H1 (cell line): ENCODE measurements at regions not wholly inside any gene's neighbourhood (a gene's known extent, or its start where the extent isn't known, plus 50 kb on each side); places are given as distances from the start of the nearest gene placed in this dataset.

Experiments used
- CTCF ChIA-PET: fragments of 300-600 bp; sonication (Branson Sonifier 250); formaldehyde crosslinking; loops from one replicate; lab custom pipeline; 2021; ENCODE audit not compliant: partially characterized antibody; lab: Charles Lee
- POLR2A ChIA-PET: fragments of 300-600 bp; sonication (Branson Sonifier 250); formaldehyde crosslinking; loops from one replicate; lab custom pipeline; 2021; ENCODE audit warnings: inconsistent platforms; ENCODE audit not compliant: partially characterized antibody; lab: Charles Lee
- DNase-seq, 2 experiments: peaks; one replicate each; pipeline versions ENCODE4 v3.0.0 to v3.0.0-alpha.2; 2010 to 2022; ENCODE audit warnings: low spot score in 2 of 2, low read depth in 1 of 2, mixed read lengths in 1 of 2
- FAIRE-seq: peaks from 2 replicates; lab custom pipeline; 2011; peaks lifted over from hg19 to GRCh38; lab: Jason Lieb, UNC
- H2AFZ ChIP-seq: 2 replicates; pipeline ENCODE4 v1.8.1; 2012; ENCODE audit warnings: low read length, inconsistent platforms
- H2AK5ac ChIP-seq: 2 replicates; pipeline ENCODE4 v1.6.1; 2013; ENCODE audit warnings: low read depth, low read length
- H2BK120ac ChIP-seq: replicated peaks from 2 replicates; pipeline ENCODE3; 2013; ENCODE audit warnings: low read depth, low read length, inconsistent platforms
- H2BK12ac ChIP-seq: 2 replicates; pipeline ENCODE4 v1.6.1; 2013; ENCODE audit warnings: low read depth, low read length
- H2BK15ac ChIP-seq: 2 replicates; pipeline ENCODE4 v1.6.1; 2013; ENCODE audit warnings: low read length
- H2BK20ac ChIP-seq: 2 replicates; pipeline ENCODE4 v1.6.1; 2013; ENCODE audit warnings: low read length
- H2BK5ac ChIP-seq: 2 replicates; pipeline ENCODE4 v1.6.1; 2013; ENCODE audit warnings: low read depth, low read length
- H3K14ac ChIP-seq: 2 replicates; pipeline ENCODE4 v1.6.1; 2013; ENCODE audit warnings: inconsistent platforms; ENCODE audit not compliant: insufficient read length
- H3K18ac ChIP-seq: 2 replicates; pipeline ENCODE4 v1.6.1; 2013; ENCODE audit warnings: low read length; ENCODE audit errors: extremely low read depth
- H3K23ac ChIP-seq: 2 replicates; pipeline ENCODE4 v1.6.1; 2013; ENCODE audit warnings: inconsistent platforms; ENCODE audit not compliant: insufficient read length
- H3K23me2 ChIP-seq: 2 replicates; pipeline ENCODE4 v1.6.1; 2013; ENCODE audit warnings: low read depth, low read length
- H3K27ac ChIP-seq: 2 replicates; pipeline ENCODE4 v1.6.1; 2011; ENCODE audit warnings: low read depth, low read length, inconsistent platforms
- H3K27me3 ChIP-seq, 4 experiments: replicated peaks in 1 of 4; 1 replicate in 1 of 4; 2 replicates in 3 of 4; pipeline versions ENCODE4 v1.6.1 to v1.8.1; 2011 to 2013; ENCODE audit warnings: low read length in 3 of 4, mild to moderate bottlenecking in 3 of 4, inconsistent platforms in 2 of 4, mixed read lengths in 2 of 4, moderate library complexity in 1 of 4; ENCODE audit not compliant: control insufficient read depth in 3 of 4, insufficient read depth in 3 of 4; ENCODE audit errors: extremely low read depth in 1 of 4
- H3K36me3 ChIP-seq, 4 experiments: 2 replicates each; pipeline versions ENCODE4 v1.6.1 to v1.8.1; 2011 to 2013; ENCODE audit warnings: mild to moderate bottlenecking in 4 of 4, low read length in 3 of 4, moderate library complexity in 2 of 4, control low read depth in 1 of 4, inconsistent platforms in 1 of 4; ENCODE audit not compliant: insufficient read depth in 4 of 4, control insufficient read depth in 2 of 4
- H3K4ac ChIP-seq: replicated peaks from 2 replicates; pipeline ENCODE3; 2013; ENCODE audit warnings: low read length, low read depth, mixed read lengths, inconsistent platforms; ENCODE audit not compliant: insufficient read length
- H3K4me1 ChIP-seq, 4 experiments: replicated peaks in 1 of 4; 1 replicate in 1 of 4; 2 replicates in 3 of 4; pipeline versions ENCODE4 v1.6.1 to v1.8.1; 2011 to 2013; ENCODE audit warnings: low read length in 3 of 4, inconsistent platforms in 2 of 4, mixed read lengths in 1 of 4; ENCODE audit not compliant: insufficient read depth in 4 of 4, control insufficient read depth in 3 of 4
- H3K4me2 ChIP-seq, 2 experiments: 2 replicates each; pipeline versions ENCODE4 v1.6.1 to v1.8.1; 2011 to 2013; ENCODE audit warnings: low read depth in 2 of 2, low read length in 2 of 2, control low read depth in 1 of 2, inconsistent platforms in 1 of 2, mild to moderate bottlenecking in 1 of 2; ENCODE audit not compliant: insufficient read depth in 1 of 2
- H3K4me3 ChIP-seq, 4 experiments: fragments of 200-600, 300-600 bp in 1 of 4; sonication (generic), shearing (Covaris generic), sonication (Bioruptor Twin) in 1 of 4; 2 replicates each; pipeline versions ENCODE4 v1.5.1 to v1.8.1; 2011 to 2016; ENCODE audit warnings: low read length in 4 of 4, low read depth in 3 of 4, control low read depth in 2 of 4, inconsistent platforms in 2 of 4, mild to moderate bottlenecking in 2 of 4, mixed read lengths in 1 of 4, moderate library complexity in 1 of 4; ENCODE audit not compliant: insufficient read depth in 2 of 4; ENCODE audit errors: extremely low read depth in 1 of 4
- H3K56ac ChIP-seq: replicated peaks from 2 replicates; pipeline ENCODE3; 2013; ENCODE audit warnings: low read depth, mild to moderate bottlenecking, mixed read lengths, low read length, inconsistent platforms; ENCODE audit not compliant: insufficient read length
- H3K79me1 ChIP-seq: 2 replicates; pipeline ENCODE4 v1.6.1; 2013; ENCODE audit warnings: low read depth, low read length, control low read depth
- H3K79me2 ChIP-seq, 2 experiments: 2 replicates each; pipeline versions ENCODE4 v1.6.1 to v1.8.1; 2012 to 2013; ENCODE audit warnings: low read length in 2 of 2, mild to moderate bottlenecking in 2 of 2, inconsistent platforms in 1 of 2; ENCODE audit not compliant: insufficient read depth in 2 of 2, control insufficient read depth in 1 of 2
- H3K9ac ChIP-seq, 4 experiments: replicated peaks in 1 of 4; 1 replicate in 1 of 4; 2 replicates in 3 of 4; pipeline versions ENCODE4 v1.6.1 to v1.8.1; 2011 to 2013; ENCODE audit warnings: low read depth in 3 of 4, low read length in 3 of 4, control low read depth in 2 of 4, mild to moderate bottlenecking in 2 of 4, moderate library complexity in 2 of 4, inconsistent platforms in 1 of 4; ENCODE audit errors: extremely low read depth in 1 of 4
- H3K9me3 ChIP-seq, 2 experiments: 2 replicates each; pipeline versions ENCODE4 v1.6.1 to v1.8.1; 2012 to 2013; ENCODE audit warnings: mild to moderate bottlenecking in 2 of 2, moderate library complexity in 2 of 2, control low read depth in 1 of 2, inconsistent platforms in 1 of 2, low read depth in 1 of 2, low read length in 1 of 2, mixed read lengths in 1 of 2; ENCODE audit not compliant: insufficient read depth in 2 of 2
- H4K20me1 ChIP-seq, 2 experiments: replicated peaks in 1 of 2; 2 replicates each; pipeline versions ENCODE3 to v1.8.1; 2011 to 2013; ENCODE audit warnings: inconsistent platforms in 2 of 2, low read length in 2 of 2, mild to moderate bottlenecking in 1 of 2; ENCODE audit not compliant: insufficient read depth in 2 of 2, control insufficient read depth in 1 of 2
- H4K5ac ChIP-seq: 2 replicates; pipeline ENCODE4 v1.6.1; 2013; ENCODE audit warnings: low read length, low read depth, mixed read lengths, inconsistent platforms; ENCODE audit not compliant: insufficient read length
- H4K8ac ChIP-seq: 2 replicates; pipeline ENCODE4 v1.8.0; 2013; ENCODE audit warnings: mild to moderate bottlenecking, moderate library complexity, low read length, inconsistent platforms; ENCODE audit not compliant: insufficient read depth; ENCODE audit errors: extremely low read depth
- H4K91ac ChIP-seq: replicated peaks from 2 replicates; pipeline ENCODE3; 2013; ENCODE audit warnings: low read length, mixed read lengths, inconsistent platforms; ENCODE audit not compliant: insufficient read length
- CBX8 ChIP-seq: fragments of 300-800, 300-1000 bp; sonication (generic); IDR thresholded peaks from 2 replicates; pipeline ENCODE4 v1.7.1; 2016; ENCODE audit warnings: low read depth, low read length, borderline replicate concordance
- CHD2 ChIP-seq: IDR thresholded peaks from 2 replicates; pipeline ENCODE4 v1.6.1; 2012; ENCODE audit warnings: low read length, improper control_type of control experiment
- CTBP2 ChIP-seq: IDR thresholded peaks from 2 replicates; pipeline ENCODE4 v1.7.0; 2011; ENCODE audit warnings: borderline replicate concordance, mild to moderate bottlenecking, moderate library complexity, mixed read lengths, low read length; ENCODE audit not compliant: insufficient read depth, insufficient read length
- EGR1 ChIP-seq: IDR thresholded peaks from 2 replicates; pipeline ENCODE4 v1.6.1; 2011; ENCODE audit warnings: low read depth, low read length, borderline replicate concordance
- GTF2F1 ChIP-seq: IDR thresholded peaks from 2 replicates; pipeline ENCODE4 v1.6.1; 2012; ENCODE audit warnings: low read depth, low read length, improper control_type of control experiment, borderline replicate concordance
- JUN ChIP-seq: IDR thresholded peaks from 2 replicates; pipeline ENCODE4 v1.6.1; 2011; ENCODE audit warnings: low read depth, mild to moderate bottlenecking, improper control_type of control experiment, low read length
- MAFK ChIP-seq: IDR thresholded peaks from 2 replicates; pipeline ENCODE4 v1.6.1; 2012; ENCODE audit warnings: low read depth, mild to moderate bottlenecking, improper control_type of control experiment, low read length
- POLR2A ChIP-seq, 2 experiments: IDR thresholded peaks; 1 replicate in 1 of 2; 2 replicates in 1 of 2; pipeline ENCODE4 v1.6.1; 2011; ENCODE audit warnings: low read depth in 2 of 2, low read length in 2 of 2, mild to moderate bottlenecking in 2 of 2; ENCODE audit errors: control extremely low read depth in 1 of 2
- POLR2AphosphoS5 ChIP-seq: IDR thresholded peaks from 2 replicates; pipeline ENCODE4 v1.6.1; 2011; ENCODE audit warnings: low read depth, low read length
- POU5F1 ChIP-seq: IDR thresholded peaks from 2 replicates; pipeline ENCODE4 v1.6.1; 2011; ENCODE audit warnings: low read depth, mild to moderate bottlenecking, low read length, moderate library complexity
- RAD21 ChIP-seq, 2 experiments: IDR thresholded peaks in 1 of 2; conservative IDR thresholded peaks in 1 of 2; 2 replicates each; pipeline ENCODE4 v1.6.1; 2011; ENCODE audit warnings: low read depth in 2 of 2, low read length in 2 of 2, improper control_type of control experiment in 1 of 2, inconsistent platforms in 1 of 2, mild to moderate bottlenecking in 1 of 2, moderate library complexity in 1 of 2
- RFX5 ChIP-seq: IDR thresholded peaks from 2 replicates; pipeline ENCODE4 v1.6.1; 2011; ENCODE audit warnings: low read depth, low read length, improper control_type of control experiment, borderline replicate concordance
- RXRA ChIP-seq: IDR thresholded peaks from 2 replicates; pipeline ENCODE4 v1.6.1; 2011; ENCODE audit warnings: low read depth, mild to moderate bottlenecking, low read length, moderate library complexity; ENCODE audit not compliant: insufficient read depth
- SIRT6 ChIP-seq: IDR thresholded peaks from one replicate; pipeline ENCODE4 v1.7.1; 2012; ENCODE audit warnings: low read length, inconsistent platforms
- SP4 ChIP-seq: IDR thresholded peaks from 2 replicates; pipeline ENCODE4 v1.6.1; 2012; ENCODE audit warnings: low read length, inconsistent platforms
- TCF12 ChIP-seq: IDR thresholded peaks from 2 replicates; pipeline ENCODE4 v1.6.1; 2011; ENCODE audit warnings: low read depth, mild to moderate bottlenecking, low read length
- ZNF274 ChIP-seq: IDR thresholded peaks from 2 replicates; pipeline ENCODE4 v1.7.0; 2012; ENCODE audit warnings: low read length, borderline replicate concordance; ENCODE audit errors: extremely low read depth
- WGBS, 2 experiments: shearing (Covaris generic) in 1 of 2; methylation state at CpG; one replicate each; pipeline versions ENCODE4 v1.1.6 to v1.1.7; 2013 to 2015; ENCODE audit warnings: low lambda C conversion rate in 2 of 2, mixed read lengths in 2 of 2, inconsistent platforms in 1 of 2, low coverage in 1 of 2, missing lambda C conversion rate in 1 of 2; ENCODE audit not compliant: insufficient replicate concordance in 2 of 2, insufficient coverage in 1 of 2, insufficient read length in 1 of 2; ENCODE audit errors: extremely low coverage in 1 of 2, missing lambda C conversion rate in 1 of 2; 5-methylcytosine and 5-hydroxymethylcytosine counted together

DNA sequence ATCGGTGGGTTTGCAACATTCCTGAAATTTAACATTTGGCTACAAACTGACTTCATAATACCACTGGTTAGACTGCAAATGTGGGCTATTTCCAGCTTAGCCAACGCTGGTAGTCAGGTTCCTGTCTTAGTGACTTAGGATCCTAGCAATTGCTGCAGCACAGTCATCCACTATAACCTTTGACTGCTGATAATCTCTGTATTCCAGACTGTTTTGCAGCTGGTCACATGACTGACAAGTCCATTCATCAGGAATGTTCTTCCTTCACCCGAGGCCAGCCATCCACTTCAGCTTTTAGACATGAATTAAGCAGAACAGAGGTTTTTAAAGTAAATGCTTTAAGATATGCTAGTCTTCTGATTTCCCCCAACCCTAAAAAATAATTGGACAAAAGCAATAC, 425.9 kb upstream of the MPDZ start:
- no peaks in the 10 kb centered on the region for H3K23me2 ChIP-seq
- H3K36me3 ChIP-seq = no peaks in the 10 kb centered on the region
- no peak overlapping the region for H2AK5ac ChIP-seq
- H3K79me2 ChIP-seq = no peaks in the 10 kb centered on the region
- no peaks in the 10 kb centered on the region for H3K27me3 ChIP-seq
- H2BK120ac ChIP-seq = no peak overlapping the region
- no peaks in the 10 kb centered on the region for H4K20me1 ChIP-seq
- H2AFZ ChIP-seq = peak overlapping the region; percentile 61; the same call in 1 of the 2 replicates
- H3K14ac ChIP-seq = no peak overlapping the region
- CTCF ChIA-PET = no interaction called here
- no peak overlapping the region for H4K8ac ChIP-seq
- H4K91ac ChIP-seq = no peak overlapping the region
- no peak overlapping the region for H3K4me2 ChIP-seq
- no peak overlapping the region for H2BK20ac ChIP-seq
- no peaks in the 10 kb centered on the region for H3K9me3 ChIP-seq
- FAIRE-seq = peak; percentile 24
- DNase-seq = no peak
- H3K79me1 ChIP-seq = no peaks in the 10 kb centered on the region
- POLR2A ChIA-PET = no interaction called here
- H2BK15ac ChIP-seq = no peak overlapping the region
- H3K9ac ChIP-seq = no peak overlapping the region
- H4K5ac ChIP-seq = no peak overlapping the region
- no peak overlapping the region for H2BK5ac ChIP-seq
- no peak overlapping the region for H3K18ac ChIP-seq
- H2BK12ac ChIP-seq = no peak overlapping the region
- no peak overlapping the region for H3K27ac ChIP-seq
- 83% methylated on average over 3 of the region's 3 CpGs; no CpG with 5 or more reads in 1 of the 2 experiments for WGBS, 2 experiments
- H3K4ac ChIP-seq = no peak overlapping the region
- no peak overlapping the region for H3K56ac ChIP-seq
- no peak overlapping the region for H3K4me3 ChIP-seq
- no peak overlapping the region for H3K23ac ChIP-seq
- no peaks in the 10 kb centered on the region for H3K4me1 ChIP-seq
- TF ChIP-seq RXRA (no peak), ZNF274 (no peak), SIRT6 (no peak), POLR2A (IDR thresholded peaks at IDR 0.05; ENCODE audit: control extremely low read depth in 1 of 2, low read depth in 2 of 2, low read length in 2 of 2) (no peak), RAD21 (IDR thresholded peaks at IDR 0.05 in 1 of 2, conservative IDR thresholded peaks at IDR 0.05 in 1 of 2; ENCODE audit: low read depth in 2 of 2, low read length in 2 of 2) (no peak), GTF2F1 (no peak), EGR1 (no peak), POU5F1 (no peak), CTBP2 (no peak), CHD2 (no peak), MAFK (no peak), TCF12 (no peak), SP4 (no peak), POLR2AphosphoS5 (no peak), CBX8 (no peak), JUN (no peak), RFX5 (no peak)
